Thyroid gland (tissue), 4 donors: ENCODE measurements at regions not wholly inside any gene's neighbourhood (a gene's known extent, or its start where the extent isn't known, plus 50 kb on each side); places are given as distances from the start of the nearest gene placed in this dataset.

Source experiments
- POLR2A ChIP-seq, 2 donors: fragments of 450-650 bp; IDR thresholded peaks; one replicate each; pipeline ENCODE4 v1.6.1; 2017; ENCODE audit warnings: antibody characterized with exemption in 2 of 2, mild to moderate bottlenecking in 2 of 2, moderate library complexity in 1 of 2
- TF ChIP-seq, protein P1 (sequence below), 6 experiments: fragments of 200-600 bp in 3 of 6; fragments of 450-650 bp in 3 of 6; sonication (generic) in 3 of 6; IDR thresholded peaks; one replicate each; pipeline ENCODE4 v1.5.1; 2016 to 2019; ENCODE audit warnings: antibody characterized with exemption in 6 of 6, mild to moderate bottlenecking in 2 of 6, inconsistent platforms in 1 of 6, moderate library complexity in 1 of 6

DNA sequence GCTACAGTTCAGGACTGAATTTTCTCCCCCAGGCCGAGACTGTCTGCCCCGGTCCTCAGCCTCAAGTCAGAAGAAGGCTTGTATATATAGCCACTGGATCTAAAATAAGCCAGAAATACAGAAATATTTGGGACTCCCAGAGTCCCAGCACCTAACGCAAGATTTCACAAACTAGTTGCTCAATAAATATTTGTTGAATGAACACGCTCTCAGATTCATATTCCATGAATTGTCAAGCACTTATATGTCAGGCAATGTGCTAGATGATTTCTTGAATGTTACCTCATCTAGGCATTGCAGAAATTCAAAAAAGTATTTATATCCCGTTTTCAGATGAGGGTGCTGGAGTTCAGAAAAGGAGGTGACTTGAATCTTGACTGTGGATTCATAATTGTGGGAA is 163.7 kb upstream of the KLHL29 start:
- no peak for TF ChIP-seq POLR2A (IDR thresholded peaks at IDR 0.05)
- TF ChIP-seq, protein P1, sequence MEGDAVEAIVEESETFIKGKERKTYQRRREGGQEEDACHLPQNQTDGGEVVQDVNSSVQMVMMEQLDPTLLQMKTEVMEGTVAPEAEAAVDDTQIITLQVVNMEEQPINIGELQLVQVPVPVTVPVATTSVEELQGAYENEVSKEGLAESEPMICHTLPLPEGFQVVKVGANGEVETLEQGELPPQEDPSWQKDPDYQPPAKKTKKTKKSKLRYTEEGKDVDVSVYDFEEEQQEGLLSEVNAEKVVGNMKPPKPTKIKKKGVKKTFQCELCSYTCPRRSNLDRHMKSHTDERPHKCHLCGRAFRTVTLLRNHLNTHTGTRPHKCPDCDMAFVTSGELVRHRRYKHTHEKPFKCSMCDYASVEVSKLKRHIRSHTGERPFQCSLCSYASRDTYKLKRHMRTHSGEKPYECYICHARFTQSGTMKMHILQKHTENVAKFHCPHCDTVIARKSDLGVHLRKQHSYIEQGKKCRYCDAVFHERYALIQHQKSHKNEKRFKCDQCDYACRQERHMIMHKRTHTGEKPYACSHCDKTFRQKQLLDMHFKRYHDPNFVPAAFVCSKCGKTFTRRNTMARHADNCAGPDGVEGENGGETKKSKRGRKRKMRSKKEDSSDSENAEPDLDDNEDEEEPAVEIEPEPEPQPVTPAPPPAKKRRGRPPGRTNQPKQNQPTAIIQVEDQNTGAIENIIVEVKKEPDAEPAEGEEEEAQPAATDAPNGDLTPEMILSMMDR (IDR thresholded peaks at IDR 0.05): no peak
